SHP77 (cell line): ENCODE measurements at regions not wholly inside any gene's neighbourhood (a gene's known extent, or its start where the extent isn't known, plus 50 kb on each side); places are given as distances from the start of the nearest gene placed in this dataset.

Experiments
- DNase-seq, 2 experiments: peaks; one replicate each; lab custom pipeline; 2025; lab: John Stamatoyannopoulos, UW

DNA sequence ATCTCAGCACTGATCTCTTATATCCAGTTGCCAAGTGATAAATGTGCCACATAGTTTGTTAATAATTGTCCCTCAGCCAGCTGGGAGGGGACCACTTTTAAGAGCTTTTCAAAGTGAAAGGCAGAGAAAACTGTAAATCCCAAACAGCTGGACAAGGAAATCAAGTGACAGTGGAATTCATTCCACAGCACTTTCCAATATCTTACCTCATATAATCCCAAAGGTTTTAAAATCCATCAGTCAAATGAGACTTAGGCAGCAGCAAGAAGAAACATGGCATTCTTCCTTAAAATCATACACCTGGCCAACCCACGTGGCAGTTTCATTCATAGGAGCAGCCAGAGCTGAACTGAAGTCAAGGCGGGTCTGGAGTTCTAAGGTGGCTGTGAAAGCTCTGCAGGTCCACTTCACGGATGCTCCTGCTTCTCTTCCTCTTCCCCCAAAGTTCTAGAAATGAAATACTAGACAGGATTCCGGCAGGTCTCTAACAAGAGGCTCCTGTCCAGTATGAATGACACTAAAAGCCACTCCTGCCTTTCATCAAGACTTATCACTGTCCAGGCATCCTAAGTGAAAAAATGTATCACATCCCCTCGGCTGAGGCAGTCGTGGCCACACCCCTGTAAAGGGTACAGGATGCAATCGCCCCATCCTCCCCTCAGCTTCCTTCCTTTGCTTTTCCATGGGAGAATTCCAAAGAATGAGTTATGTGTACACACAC lies 190.4 kb upstream of the STK17B start:
- DNase-seq, result no peak

- DNase-seq, result no peak
Measured at GRCh38 chr2:196362973-196363549, 191.7 kb upstream of the STK17B start.

- DNase-seq, result no peak
Measured at GRCh38 chr2:196365145-196365544, 193.8 kb upstream of the STK17B start.

DNA sequence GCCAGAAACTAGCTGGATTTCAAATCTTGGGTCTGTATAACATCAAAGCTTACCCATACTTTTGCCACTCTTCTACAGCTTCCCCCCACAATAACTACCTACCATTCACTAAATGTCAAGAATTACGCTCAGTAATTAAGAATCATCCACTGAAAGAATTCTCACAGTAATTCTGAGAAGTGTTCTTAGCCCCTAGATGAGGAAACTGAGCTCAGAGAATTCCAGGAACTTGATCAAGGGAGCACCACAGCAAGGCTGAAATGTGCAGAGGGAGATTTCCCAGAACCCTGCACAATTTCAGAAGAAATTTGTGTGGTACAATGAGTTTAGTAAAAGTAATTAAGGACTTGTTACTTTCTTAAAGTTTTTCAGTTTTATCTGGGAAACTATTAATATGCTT lies 194.5 kb upstream of the STK17B start:
- DNase-seq, result no peak

- DNase-seq, result no peak
Measured at GRCh38 chr2:196367633-196368032, 196.3 kb upstream of the STK17B start.

DNA sequence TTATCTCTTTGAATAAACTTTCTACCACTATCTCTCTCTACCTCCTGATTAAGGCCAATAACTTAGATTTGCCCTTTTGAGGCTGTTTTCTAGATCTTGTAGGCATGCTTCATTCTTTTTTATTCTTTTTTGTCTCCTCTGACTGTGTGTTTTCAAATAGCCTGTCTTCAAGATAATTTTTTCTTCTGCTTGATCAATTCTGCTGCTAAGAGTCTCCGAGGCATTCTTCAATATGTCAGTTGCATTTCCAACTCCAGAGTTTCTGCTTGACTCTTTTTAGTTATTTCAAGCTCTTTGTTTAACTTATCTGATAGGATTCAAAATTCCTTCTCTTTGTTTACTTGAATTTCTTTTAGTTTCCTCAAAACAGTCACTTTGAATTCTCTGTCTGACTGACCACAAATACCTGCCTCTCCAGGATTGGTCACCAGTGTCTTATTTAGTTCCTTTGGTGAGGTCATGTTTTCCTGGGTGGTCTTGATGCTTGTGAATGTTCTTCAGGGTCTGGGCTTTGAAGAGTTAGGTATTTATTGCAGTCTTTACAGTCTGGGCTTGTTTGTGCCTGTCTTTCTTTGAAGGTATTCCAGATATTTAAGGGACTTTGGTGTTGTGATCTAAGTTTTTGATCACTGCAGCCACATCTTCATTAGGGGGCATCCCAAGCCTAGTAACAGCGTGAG lies 197.3 kb upstream of the STK17B start:
- no peak for DNase-seq

- DNase-seq, result no peak
Measured at GRCh38 chr2:196369967-196370366, 198.6 kb upstream of the STK17B start.

GRCh38 chr2:196370381-196370780 lies 199.0 kb upstream of the STK17B start:
- DNase-seq, result no peak

DNA sequence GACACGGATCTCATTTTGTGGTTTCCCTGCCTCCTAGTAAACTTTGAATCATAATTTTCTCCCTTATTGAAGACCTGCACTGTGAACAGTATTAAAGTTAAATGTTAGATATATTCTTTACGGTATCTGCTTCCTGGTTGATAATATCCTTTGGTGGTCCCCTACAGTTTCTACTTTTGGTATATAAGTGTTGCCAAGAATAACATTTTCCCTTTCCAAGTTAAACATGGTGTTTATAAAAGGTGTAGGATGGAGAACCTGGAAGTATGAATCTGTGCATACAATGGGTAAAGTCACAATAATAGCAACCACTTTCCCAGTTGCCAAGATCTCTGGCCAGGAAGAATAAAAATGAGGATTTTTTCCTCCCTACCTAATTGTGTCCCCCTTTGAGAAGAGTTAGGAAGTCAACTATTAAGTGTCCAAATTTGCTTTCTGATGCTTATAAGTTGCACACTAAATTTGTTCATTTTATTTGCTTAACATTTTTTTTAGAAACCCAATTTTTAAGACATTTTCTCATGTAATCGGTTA lies 201.0 kb upstream of the STK17B start:
- no peak for DNase-seq

DNA sequence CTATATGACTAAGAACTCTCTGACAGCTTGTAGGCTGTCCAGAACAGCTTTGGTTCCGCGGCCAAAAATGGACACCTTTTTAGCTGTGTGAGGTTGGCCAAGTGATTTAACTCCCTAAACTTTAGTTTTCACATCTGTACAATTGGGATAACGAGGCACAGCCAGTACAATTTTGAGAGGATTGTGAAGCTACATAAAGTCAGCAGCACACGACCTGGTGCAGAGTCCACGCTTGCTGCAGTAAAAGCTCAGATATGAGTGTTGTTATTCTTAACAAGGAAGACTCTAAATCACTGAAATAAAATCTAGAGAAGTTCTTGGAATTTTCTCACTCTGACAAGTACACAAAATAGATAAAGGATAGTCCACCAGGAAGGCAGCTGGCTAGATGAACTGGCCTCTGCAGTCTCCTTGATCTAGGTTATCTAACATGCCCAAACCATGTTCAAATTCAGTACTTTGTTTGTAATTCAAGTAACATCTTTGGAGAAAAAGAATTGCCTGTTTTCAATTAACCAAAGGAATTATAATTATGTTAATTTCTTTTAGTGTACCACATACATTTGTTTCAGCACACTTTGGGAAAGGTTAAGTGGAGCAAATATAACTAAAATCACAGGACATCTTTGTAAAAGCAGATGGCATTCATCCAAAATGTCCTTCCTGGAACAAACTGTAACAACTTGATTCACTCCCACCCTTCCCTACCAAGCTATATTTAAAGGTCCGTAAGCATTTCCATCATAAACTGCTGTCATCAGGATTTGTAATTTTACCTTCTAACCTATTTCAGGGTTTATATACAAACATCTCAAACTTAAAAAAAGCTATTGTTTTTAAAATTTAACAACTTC lies 201.7 kb upstream of the STK17B start:
- no peak for DNase-seq

- DNase-seq, result no peak
Measured at GRCh38 chr2:196376984-196377877, 205.9 kb upstream of the STK17B start.

DNA sequence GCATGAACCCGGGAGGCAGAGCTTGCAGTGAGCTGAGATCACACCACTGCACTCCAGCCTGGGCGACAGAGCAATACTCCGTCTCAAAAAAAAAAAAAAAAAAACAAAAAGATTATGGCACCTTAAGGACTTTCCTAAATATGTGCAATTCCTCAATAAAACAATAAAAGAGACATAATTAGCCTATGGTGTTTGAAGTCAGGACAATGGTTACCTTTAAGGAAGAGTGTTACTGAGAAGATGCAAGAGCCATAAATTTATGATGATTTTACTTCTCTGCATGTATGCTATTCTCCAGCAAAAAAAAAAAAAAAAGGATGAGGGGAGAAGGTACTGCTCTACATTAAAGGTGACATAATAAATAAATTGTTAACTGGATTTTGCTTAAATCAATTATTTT lies 208.2 kb upstream of the STK17B start:
- no peak for DNase-seq

DNA sequence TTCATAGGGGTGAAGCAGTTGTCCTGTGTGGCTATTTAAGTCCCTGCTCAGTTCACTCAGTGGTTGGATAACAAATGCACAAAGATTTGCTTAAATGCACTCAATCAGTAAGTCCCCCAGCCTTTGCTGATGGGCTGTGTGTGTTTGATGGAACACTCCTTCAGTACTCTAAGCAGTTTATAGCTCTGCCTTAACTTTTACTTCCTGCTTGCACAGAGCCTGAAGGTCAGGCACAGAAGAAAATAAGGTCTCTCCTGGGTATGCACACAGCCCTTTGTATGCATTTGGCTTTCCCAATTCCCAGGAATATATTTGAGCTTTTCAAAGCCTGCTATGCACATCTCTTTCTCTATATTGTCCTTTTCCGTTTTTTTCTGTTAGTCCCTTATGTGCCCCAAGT lies 208.7 kb upstream of the STK17B start:
- DNase-seq, result no peak

- no peak for DNase-seq
Measured at GRCh38 chr2:196380575-196380974, 209.2 kb upstream of the STK17B start.

GRCh38 chr2:196381464-196381863 lies 210.1 kb upstream of the STK17B start:
- DNase-seq, result no peak

GRCh38 chr2:196383799-196384198 lies 212.4 kb upstream of the STK17B start:
- no peak for DNase-seq

DNA sequence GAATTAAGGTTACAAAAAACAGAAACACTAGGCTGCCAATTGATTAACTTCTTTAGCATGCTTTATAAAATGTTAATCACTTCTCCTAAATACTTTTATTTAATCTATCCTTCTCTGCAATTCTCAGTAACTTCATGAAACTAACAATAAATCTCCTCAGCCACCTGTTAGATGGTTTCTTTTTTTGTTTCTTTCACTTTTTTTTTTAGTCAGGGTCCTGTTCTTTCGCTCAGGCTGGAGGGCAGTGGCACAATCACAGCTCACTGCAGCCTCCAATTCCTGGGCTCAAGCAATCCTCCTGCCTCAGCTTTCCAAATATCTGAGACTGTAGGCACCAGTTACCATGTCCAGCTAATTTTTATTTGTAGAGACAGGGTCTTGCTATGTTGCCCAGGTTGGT lies 213.4 kb upstream of the STK17B start:
- DNase-seq, result no peak

DNA sequence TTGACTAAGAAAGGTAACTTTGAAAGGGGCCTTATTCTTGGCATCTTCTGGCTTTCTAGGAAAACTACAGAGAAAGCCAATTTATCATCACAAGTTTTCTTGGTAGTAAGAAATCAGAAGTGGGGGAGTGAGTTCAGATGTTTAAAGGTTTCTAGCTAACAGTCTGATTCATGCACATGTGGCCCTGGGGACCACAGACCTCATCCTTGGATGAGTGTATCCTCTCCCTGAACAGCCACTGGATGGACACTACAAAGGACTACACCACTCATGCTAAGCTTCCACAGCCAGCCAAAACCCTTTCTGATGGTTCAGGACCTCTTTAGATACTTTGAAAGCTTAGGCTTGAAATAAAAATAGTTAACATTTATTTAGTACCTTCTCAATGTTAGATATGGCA lies 218.3 kb upstream of the STK17B start:
- DNase-seq, result no peak

- DNase-seq, result no peak
Measured at GRCh38 chr2:196390243-196391148, 219.1 kb upstream of the STK17B start.

- DNase-seq, result no peak
Measured at GRCh38 chr2:196391149-196391479, 219.7 kb upstream of the STK17B start.
